ENCODE measurements at regions not wholly inside any gene's neighbourhood (a gene's known extent, or its start where the extent isn't known, plus 50 kb on each side); places are given as distances from the start of the nearest gene placed in this dataset.

DNA sequence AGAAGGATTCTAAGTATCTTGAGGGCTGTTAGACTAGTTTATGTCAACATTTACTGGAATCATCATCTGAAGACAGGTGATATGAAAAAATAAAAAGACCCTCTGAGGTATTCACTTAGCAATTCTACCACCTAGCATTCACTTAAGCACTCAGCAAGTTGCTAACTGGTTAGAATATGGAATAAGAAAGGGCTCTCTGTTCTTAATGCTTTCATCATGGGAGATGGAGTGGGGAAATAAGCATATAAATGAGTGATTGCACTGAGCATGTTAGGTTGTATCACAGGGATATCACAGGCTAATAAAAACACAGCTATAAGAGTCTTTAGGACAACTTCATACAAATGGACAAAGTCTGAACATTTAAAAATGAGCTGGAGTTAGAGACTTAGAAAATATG is 1238.8 kb downstream of the CDH11 start:
- DNase-seq (ENCODE audit: low read depth, low spot score) (no peak), FAIRE-seq (no peak)
- no peak for TF ChIP-seq EZH2 (IDR thresholded peaks at IDR 0.05; ENCODE audit: low read length)
- dilution Hi-C loops (cut with MboI; ENCODE audit: extremely low pct_ligation_motif_present, low sequenced_read_pairs): no loop called here
- Histone ChIP-seq H3K27me3 (ENCODE audit: control insufficient read depth, extremely low read depth, insufficient read depth, low read length) (no peaks in the 10 kb centered on the region), H4K20me1 (ENCODE audit: control insufficient read depth, extremely low read depth, insufficient read depth, low read length) (no peaks in the 10 kb centered on the region), H3K79me2 (ENCODE audit: control insufficient read depth, insufficient read depth, low read length) (no peaks in the 10 kb centered on the region), H3K4me1 (ENCODE audit: control insufficient read depth, extremely low read depth, insufficient read depth, low read length) (no peaks in the 10 kb centered on the region), H3K9me1 (ENCODE audit: control insufficient read depth, extremely low read depth, insufficient read depth, low read length) (no peaks in the 10 kb centered on the region), H3K36me3 (ENCODE audit: control insufficient read depth in 2 of 2, extremely low read depth in 1 of 2, insufficient read depth in 2 of 2, low read length in 2 of 2) (no peaks in the 10 kb centered on the region), H3K27ac (ENCODE audit: control insufficient read depth, insufficient read depth, low read length) (no peak overlapping the region), H3K9me3 (ENCODE audit: control insufficient read depth, low read depth, low read length) (no peaks in the 10 kb centered on the region), H3K4me3 (ENCODE audit: control insufficient read depth in 2 of 3, extremely low read depth in 1 of 3, insufficient read depth in 2 of 3, low read depth in 1 of 3, low read length in 3 of 3) (no peak overlapping the region), H3K4me2 (ENCODE audit: control insufficient read depth, extremely low read depth, insufficient read depth, low read depth, low read length) (no peak overlapping the region), H2AFZ (ENCODE audit: control insufficient read depth, low read length) (no peak overlapping the region), H3K9ac (ENCODE audit: control insufficient read depth, extremely low read depth, insufficient read depth, low read length) (no peak overlapping the region)

DNA sequence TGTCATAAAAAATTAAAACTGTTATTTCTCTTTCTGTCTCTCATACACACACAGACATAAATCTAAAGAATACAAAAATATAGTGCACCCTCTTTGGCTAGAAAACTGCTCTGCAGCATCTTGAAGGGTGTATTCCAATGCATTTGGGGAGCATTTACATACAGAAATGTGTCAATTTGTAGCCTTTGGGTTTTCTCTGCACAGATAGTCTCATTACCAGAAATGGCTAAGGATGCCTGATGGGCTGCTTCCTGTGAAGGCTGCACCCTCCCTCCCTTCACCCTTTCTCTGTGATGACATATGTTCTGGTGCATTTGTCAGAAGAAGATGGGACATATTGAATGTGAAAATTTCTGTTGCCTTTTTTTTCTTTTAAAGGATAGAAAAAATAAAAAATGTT is 1239.3 kb downstream of the CDH11 start:
- TF ChIP-seq EZH2 (IDR thresholded peaks at IDR 0.05; ENCODE audit: low read length): no peak
- TF ChIP-seq, protein P1, sequence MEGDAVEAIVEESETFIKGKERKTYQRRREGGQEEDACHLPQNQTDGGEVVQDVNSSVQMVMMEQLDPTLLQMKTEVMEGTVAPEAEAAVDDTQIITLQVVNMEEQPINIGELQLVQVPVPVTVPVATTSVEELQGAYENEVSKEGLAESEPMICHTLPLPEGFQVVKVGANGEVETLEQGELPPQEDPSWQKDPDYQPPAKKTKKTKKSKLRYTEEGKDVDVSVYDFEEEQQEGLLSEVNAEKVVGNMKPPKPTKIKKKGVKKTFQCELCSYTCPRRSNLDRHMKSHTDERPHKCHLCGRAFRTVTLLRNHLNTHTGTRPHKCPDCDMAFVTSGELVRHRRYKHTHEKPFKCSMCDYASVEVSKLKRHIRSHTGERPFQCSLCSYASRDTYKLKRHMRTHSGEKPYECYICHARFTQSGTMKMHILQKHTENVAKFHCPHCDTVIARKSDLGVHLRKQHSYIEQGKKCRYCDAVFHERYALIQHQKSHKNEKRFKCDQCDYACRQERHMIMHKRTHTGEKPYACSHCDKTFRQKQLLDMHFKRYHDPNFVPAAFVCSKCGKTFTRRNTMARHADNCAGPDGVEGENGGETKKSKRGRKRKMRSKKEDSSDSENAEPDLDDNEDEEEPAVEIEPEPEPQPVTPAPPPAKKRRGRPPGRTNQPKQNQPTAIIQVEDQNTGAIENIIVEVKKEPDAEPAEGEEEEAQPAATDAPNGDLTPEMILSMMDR (optimal IDR thresholded peaks at IDR 0.05 in 1 of 3, IDR thresholded peaks at IDR 0.05 in 1 of 3, conservative IDR thresholded peaks at IDR 0.05 in 1 of 3; ENCODE audit: extremely low read depth in 1 of 3, insufficient read depth in 2 of 3, low read length in 3 of 3): no peak
- H3K79me2 ChIP-seq (ENCODE audit: control insufficient read depth, insufficient read depth, low read length): no peaks in the 10 kb centered on the region
- H3K4me2 ChIP-seq (ENCODE audit: control insufficient read depth, extremely low read depth, insufficient read depth, low read depth, low read length): no peak overlapping the region
- H4K20me1 ChIP-seq (ENCODE audit: control insufficient read depth, extremely low read depth, insufficient read depth, low read length): no peaks in the 10 kb centered on the region
- H3K4me1 ChIP-seq (ENCODE audit: control insufficient read depth, extremely low read depth, insufficient read depth, low read length): no peaks in the 10 kb centered on the region
- no peaks in the 10 kb centered on the region for H3K9me3 ChIP-seq (ENCODE audit: control insufficient read depth, low read depth, low read length)
- no peak overlapping the region for H3K27ac ChIP-seq (ENCODE audit: control insufficient read depth, insufficient read depth, low read length)
- no peaks in the 10 kb centered on the region for H3K27me3 ChIP-seq (ENCODE audit: control insufficient read depth, extremely low read depth, insufficient read depth, low read length)
- dilution Hi-C loops (cut with MboI; ENCODE audit: extremely low pct_ligation_motif_present, low sequenced_read_pairs): no loop called here
- no peak overlapping the region for H3K4me3 ChIP-seq (ENCODE audit: control insufficient read depth in 2 of 3, extremely low read depth in 1 of 3, insufficient read depth in 2 of 3, low read depth in 1 of 3, low read length in 3 of 3)
- DNase-seq (ENCODE audit: low read depth, low spot score) (no peak), FAIRE-seq (no peak)
- no peak overlapping the region for H3K9ac ChIP-seq (ENCODE audit: control insufficient read depth, extremely low read depth, insufficient read depth, low read length)
- no peak overlapping the region for H2AFZ ChIP-seq (ENCODE audit: control insufficient read depth, low read length)
- H3K36me3 ChIP-seq (ENCODE audit: control insufficient read depth in 2 of 2, extremely low read depth in 1 of 2, insufficient read depth in 2 of 2, low read length in 2 of 2): no peaks in the 10 kb centered on the region
- no peaks in the 10 kb centered on the region for H3K9me1 ChIP-seq (ENCODE audit: control insufficient read depth, extremely low read depth, insufficient read depth, low read length)

DNA sequence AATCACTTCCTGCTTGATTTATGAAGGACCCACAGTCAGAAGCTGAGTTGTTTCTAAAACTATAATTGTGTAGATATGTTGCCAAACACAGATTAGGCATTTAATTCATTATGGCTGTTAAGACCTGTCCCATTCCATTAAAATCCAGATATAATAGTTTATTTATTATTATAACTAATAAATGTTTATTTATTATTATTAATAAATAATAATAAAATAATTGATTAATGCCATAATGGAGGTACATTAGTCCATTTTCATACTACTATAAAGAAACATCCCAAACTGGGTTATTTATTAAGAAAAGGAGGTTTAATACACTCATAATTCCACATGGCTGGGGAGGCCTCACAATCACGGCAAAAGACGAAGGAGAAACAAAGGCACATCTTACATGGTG is 1240.9 kb downstream of the CDH11 start:
- Histone ChIP-seq H3K9ac (ENCODE audit: control insufficient read depth, extremely low read depth, insufficient read depth, low read length) (no peak overlapping the region), H3K4me3 (ENCODE audit: control insufficient read depth in 2 of 3, extremely low read depth in 1 of 3, insufficient read depth in 2 of 3, low read depth in 1 of 3, low read length in 3 of 3) (no peak overlapping the region), H3K4me2 (ENCODE audit: control insufficient read depth, extremely low read depth, insufficient read depth, low read depth, low read length) (no peak overlapping the region), H4K20me1 (ENCODE audit: control insufficient read depth, extremely low read depth, insufficient read depth, low read length) (no peaks in the 10 kb centered on the region), H3K36me3 (ENCODE audit: control insufficient read depth in 2 of 2, extremely low read depth in 1 of 2, insufficient read depth in 2 of 2, low read length in 2 of 2) (no peaks in the 10 kb centered on the region), H3K27me3 (ENCODE audit: control insufficient read depth, extremely low read depth, insufficient read depth, low read length) (no peaks in the 10 kb centered on the region), H3K79me2 (ENCODE audit: control insufficient read depth, insufficient read depth, low read length) (no peaks in the 10 kb centered on the region), H3K9me1 (ENCODE audit: control insufficient read depth, extremely low read depth, insufficient read depth, low read length) (no peaks in the 10 kb centered on the region), H2AFZ (ENCODE audit: control insufficient read depth, low read length) (no peak overlapping the region), H3K9me3 (ENCODE audit: control insufficient read depth, low read depth, low read length) (no peaks in the 10 kb centered on the region), H3K4me1 (ENCODE audit: control insufficient read depth, extremely low read depth, insufficient read depth, low read length) (no peaks in the 10 kb centered on the region), H3K27ac (ENCODE audit: control insufficient read depth, insufficient read depth, low read length) (no peak overlapping the region)
- no peak for FAIRE-seq
- TF ChIP-seq EZH2 (IDR thresholded peaks at IDR 0.05; ENCODE audit: low read length): no peak
- TF ChIP-seq, protein P1 (optimal IDR thresholded peaks at IDR 0.05 in 1 of 3, IDR thresholded peaks at IDR 0.05 in 1 of 3, conservative IDR thresholded peaks at IDR 0.05 in 1 of 3; ENCODE audit: extremely low read depth in 1 of 3, insufficient read depth in 2 of 3, low read length in 3 of 3): no peak
- no peak for DNase-seq (ENCODE audit: low read depth, low spot score)
- dilution Hi-C loops (cut with MboI; ENCODE audit: extremely low pct_ligation_motif_present, low sequenced_read_pairs): no loop called here

Measured in keratinocyte (primary cell).